ENCODE measurements at regions not wholly inside any gene's neighbourhood (a gene's known extent, or its start where the extent isn't known, plus 50 kb on each side); places are given as distances from the start of the nearest gene placed in this dataset.

GRCh38 chrX:117840645-117841044, 276.0 kb downstream of the KLHL13 start:
- TF ChIP-seq CTCF (conservative IDR thresholded peaks at IDR 0.05) (no peak), ZFX (IDR thresholded peaks at IDR 0.05) (no peak)
